ENCODE measurements at regions not wholly inside any gene's neighbourhood (a gene's known extent, or its start where the extent isn't known, plus 50 kb on each side); places are given as distances from the start of the nearest gene placed in this dataset.
A peak's percentile ranks its signal among the peaks of the same experiment; 100 is the strongest.

GRCh38 chr2:187851955-187852561, 297.8 kb upstream of the TFPI start:
- DNase-seq (ENCODE audit: low spot score) = no peak
- H3K9me3 ChIP-seq (ENCODE audit: control insufficient read depth in 4 of 4, low read length in 3 of 4) = no peaks in the 10 kb centered on the region

More at GRCh38 chr2:187851955-187852561, 297.8 kb upstream of the TFPI start:
- no peaks in the 10 kb centered on the region for H3K36me3 ChIP-seq (ENCODE audit: control insufficient read depth in 4 of 4, insufficient read depth in 3 of 4, low read depth in 1 of 4, low read length in 3 of 4)
- WGBS = 22% methylated on average over 5 of the region's 5 CpGs
- peak overlapping the region in 1 of 2 donors; percentile 52 for H3K27ac ChIP-seq (ENCODE audit: low read depth in 1 of 2, low read length in 2 of 2)
- H3K27me3 ChIP-seq (ENCODE audit: control insufficient read depth in 4 of 4, insufficient read depth in 4 of 4, low read length in 3 of 4) = no peaks in the 10 kb centered on the region
- peak overlapping the region in 1 of 3 donors; percentile 11 for H3K4me3 ChIP-seq (ENCODE audit: low read depth in 1 of 3, low read length in 3 of 3)
- H3K4me1 ChIP-seq (ENCODE audit: control insufficient read depth in 4 of 4, insufficient read depth in 4 of 4, low read length in 3 of 4) = peaks cover 4 to 37% (median 22%) of the 10 kb centered on the region in 4 donors
- peak overlapping the region in 1 of 2 donors; percentile 5 for H3K9ac ChIP-seq (ENCODE audit: low read depth in 1 of 2, low read length in 2 of 2)
- TF ChIP-seq CTCF (IDR thresholded peaks at IDR 0.05; ENCODE audit: low read depth, low read length, missing input control) (no peak), HNF4G (IDR thresholded peaks at IDR 0.05) (no peak), HNF4A (conservative IDR thresholded peaks at IDR 0.05) (no peak), TAF1 (conservative IDR thresholded peaks at IDR 0.05) (no peak), MAX (IDR thresholded peaks at IDR 0.05) (no peak), ZBTB33 (IDR thresholded peaks at IDR 0.05) (no peak), FOXA1 (IDR thresholded peaks at IDR 0.05) (no peak), SP1 (IDR thresholded peaks at IDR 0.05) (no peak), NR2F2 (IDR thresholded peaks at IDR 0.05) (no peak), REST (IDR thresholded peaks at IDR 0.05) (no peak), ATF3 (IDR thresholded peaks at IDR 0.05) (no peak), RAD21 (IDR thresholded peaks at IDR 0.05) (no peak), EGR1 (IDR thresholded peaks at IDR 0.05; ENCODE audit: low read depth in 2 of 2) (no peak), FOXA2 (IDR thresholded peaks at IDR 0.05) (no peak)

All from liver (tissue), 8 donors.